ENCODE measurements at regions not wholly inside any gene's neighbourhood (a gene's known extent, or its start where the extent isn't known, plus 50 kb on each side); places are given as distances from the start of the nearest gene placed in this dataset.

DNA sequence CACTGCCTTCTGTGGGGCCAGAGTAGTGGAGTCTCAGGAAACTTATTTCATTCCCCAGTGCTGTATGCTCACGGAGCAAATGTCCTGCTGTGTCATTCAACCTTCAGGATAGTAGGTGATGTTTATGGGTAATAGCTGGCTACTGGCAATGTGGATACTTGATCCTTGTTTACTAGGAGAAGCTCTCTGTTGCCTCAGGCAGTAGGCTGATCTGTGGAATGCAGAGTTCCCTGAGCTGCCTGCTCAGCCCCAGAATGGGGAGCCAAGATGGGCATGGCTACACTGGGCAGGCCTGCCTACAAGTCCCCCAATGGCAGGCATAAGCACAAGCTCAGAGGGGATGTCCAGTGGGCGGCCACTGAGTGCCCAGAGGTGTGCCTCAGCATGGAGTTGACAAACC, 323.1 kb upstream of the KCNN2 start:
- TF ChIP-seq, protein P1, sequence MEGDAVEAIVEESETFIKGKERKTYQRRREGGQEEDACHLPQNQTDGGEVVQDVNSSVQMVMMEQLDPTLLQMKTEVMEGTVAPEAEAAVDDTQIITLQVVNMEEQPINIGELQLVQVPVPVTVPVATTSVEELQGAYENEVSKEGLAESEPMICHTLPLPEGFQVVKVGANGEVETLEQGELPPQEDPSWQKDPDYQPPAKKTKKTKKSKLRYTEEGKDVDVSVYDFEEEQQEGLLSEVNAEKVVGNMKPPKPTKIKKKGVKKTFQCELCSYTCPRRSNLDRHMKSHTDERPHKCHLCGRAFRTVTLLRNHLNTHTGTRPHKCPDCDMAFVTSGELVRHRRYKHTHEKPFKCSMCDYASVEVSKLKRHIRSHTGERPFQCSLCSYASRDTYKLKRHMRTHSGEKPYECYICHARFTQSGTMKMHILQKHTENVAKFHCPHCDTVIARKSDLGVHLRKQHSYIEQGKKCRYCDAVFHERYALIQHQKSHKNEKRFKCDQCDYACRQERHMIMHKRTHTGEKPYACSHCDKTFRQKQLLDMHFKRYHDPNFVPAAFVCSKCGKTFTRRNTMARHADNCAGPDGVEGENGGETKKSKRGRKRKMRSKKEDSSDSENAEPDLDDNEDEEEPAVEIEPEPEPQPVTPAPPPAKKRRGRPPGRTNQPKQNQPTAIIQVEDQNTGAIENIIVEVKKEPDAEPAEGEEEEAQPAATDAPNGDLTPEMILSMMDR (conservative IDR thresholded peaks at IDR 0.05; ENCODE audit: low read depth in 2 of 2) = no peak
- TF ChIP-seq NANOG (IDR thresholded peaks at IDR 0.05; ENCODE audit: borderline replicate concordance) (no peak), POLR2AphosphoS5 (IDR thresholded peaks at IDR 0.05; ENCODE audit: low read depth) (no peak), EZH2phosphoT487 (IDR thresholded peaks at IDR 0.05; ENCODE audit: unreplicated experiment) (no peak), EZH2 (IDR thresholded peaks at IDR 0.05; ENCODE audit: low read depth, unreplicated experiment) (no peak), ETS1 (IDR thresholded peaks at IDR 0.05) (no peak), ZNF462 (CRISPR knock-in tag; IDR thresholded peaks at IDR 0.05) (no peak), REST (IDR thresholded peaks at IDR 0.05; ENCODE audit: unreplicated experiment) (no peak), CREB1 (CRISPR knock-in tag; IDR thresholded peaks at IDR 0.05; ENCODE audit: low read depth) (no peak), STAT1 (IDR thresholded peaks at IDR 0.05; ENCODE audit: unreplicated experiment) (no peak), ZNF331 (CRISPR knock-in tag; IDR thresholded peaks at IDR 0.05; ENCODE audit: low read depth) (no peak)
